GM21526 (cell line): ENCODE measurements at regions not wholly inside any gene's neighbourhood (a gene's known extent, or its start where the extent isn't known, plus 50 kb on each side); places are given as distances from the start of the nearest gene placed in this dataset.

Experiments used
- ATAC-seq: cut with Tn5 transposase; IDR thresholded peaks from one replicate; pipeline ENCODE4 v1.9.1; 2021; ENCODE audit warnings: moderate library complexity; ENCODE audit not compliant: unreplicated experiment, low FRiP score

GRCh38 chr11:119550053-119550752, 127.2 kb upstream of the THY1 start:
- ATAC-seq = no peak

- no peak for ATAC-seq
Observed at GRCh38 chr11:119547511-119547910, 124.5 kb upstream of the THY1 start.

- ATAC-seq = no peak
Observed at GRCh38 chr11:119545978-119546915, 123.3 kb upstream of the THY1 start.

GRCh38 chr11:119540370-119541125, 117.6 kb upstream of the THY1 start:
- ATAC-seq = no peak

- ATAC-seq = no peak
Observed at GRCh38 chr11:119539583-119539982, 116.6 kb upstream of the THY1 start.

- no peak for ATAC-seq
Observed at GRCh38 chr11:119538753-119539152, 115.8 kb upstream of the THY1 start.

- no peak for ATAC-seq
Observed at GRCh38 chr11:119537306-119538253, 114.6 kb upstream of the THY1 start.

- no peak for ATAC-seq
Observed at GRCh38 chr11:119536801-119537200, 113.8 kb upstream of the THY1 start.

- no peak for ATAC-seq
Observed at GRCh38 chr11:119533921-119534736, 111.2 kb upstream of the THY1 start.

GRCh38 chr11:119533462-119533861, 110.5 kb upstream of the THY1 start:
- ATAC-seq = no peak

GRCh38 chr11:119532551-119532950, 109.6 kb upstream of the THY1 start:
- ATAC-seq = no peak

- ATAC-seq = no peak
Observed at GRCh38 chr11:119531623-119532022, 108.7 kb upstream of the THY1 start.

GRCh38 chr11:119531056-119531455, 108.1 kb upstream of the THY1 start:
- no peak for ATAC-seq

GRCh38 chr11:119530509-119530908, 107.5 kb upstream of the THY1 start:
- ATAC-seq = no peak

GRCh38 chr11:119529936-119530335, 107.0 kb upstream of the THY1 start:
- ATAC-seq = no peak

- no peak for ATAC-seq
Observed at GRCh38 chr11:119529063-119529845, 106.3 kb upstream of the THY1 start.

- no peak for ATAC-seq
Observed at GRCh38 chr11:119525867-119526196, 102.9 kb upstream of the THY1 start.

GRCh38 chr11:119525180-119525866, 102.4 kb upstream of the THY1 start:
- ATAC-seq = no peak
